GM10266 (cell line): ENCODE measurements at regions not wholly inside any gene's neighbourhood (a gene's known extent, or its start where the extent isn't known, plus 50 kb on each side); places are given as distances from the start of the nearest gene placed in this dataset.

Experiments used
- DNase-seq: peaks from one replicate; pipeline ENCODE4 v3.0.0; 2012; ENCODE audit errors: extremely low spot score
- TF ChIP-seq, protein P1 (sequence below): IDR thresholded peaks from 2 replicates; pipeline ENCODE4 v1.5.1; 2012; ENCODE audit warnings: mild to moderate bottlenecking, low read depth; ENCODE audit not compliant: control insufficient read depth, insufficient read depth; ENCODE audit errors: missing control alignments

- DNase-seq, result no peak
- TF ChIP-seq, protein P1, sequence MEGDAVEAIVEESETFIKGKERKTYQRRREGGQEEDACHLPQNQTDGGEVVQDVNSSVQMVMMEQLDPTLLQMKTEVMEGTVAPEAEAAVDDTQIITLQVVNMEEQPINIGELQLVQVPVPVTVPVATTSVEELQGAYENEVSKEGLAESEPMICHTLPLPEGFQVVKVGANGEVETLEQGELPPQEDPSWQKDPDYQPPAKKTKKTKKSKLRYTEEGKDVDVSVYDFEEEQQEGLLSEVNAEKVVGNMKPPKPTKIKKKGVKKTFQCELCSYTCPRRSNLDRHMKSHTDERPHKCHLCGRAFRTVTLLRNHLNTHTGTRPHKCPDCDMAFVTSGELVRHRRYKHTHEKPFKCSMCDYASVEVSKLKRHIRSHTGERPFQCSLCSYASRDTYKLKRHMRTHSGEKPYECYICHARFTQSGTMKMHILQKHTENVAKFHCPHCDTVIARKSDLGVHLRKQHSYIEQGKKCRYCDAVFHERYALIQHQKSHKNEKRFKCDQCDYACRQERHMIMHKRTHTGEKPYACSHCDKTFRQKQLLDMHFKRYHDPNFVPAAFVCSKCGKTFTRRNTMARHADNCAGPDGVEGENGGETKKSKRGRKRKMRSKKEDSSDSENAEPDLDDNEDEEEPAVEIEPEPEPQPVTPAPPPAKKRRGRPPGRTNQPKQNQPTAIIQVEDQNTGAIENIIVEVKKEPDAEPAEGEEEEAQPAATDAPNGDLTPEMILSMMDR, result no peak
Measured at GRCh38 chr16:7057458-7057857, 275.2 kb upstream of the RBFOX1 start.

GRCh38 chr16:7055443-7055842 lies 277.2 kb upstream of the RBFOX1 start:
- DNase-seq, result no peak
- TF ChIP-seq, protein P1, result no peak

GRCh38 chr16:7051591-7052349 lies 280.9 kb upstream of the RBFOX1 start:
- no peak for DNase-seq
- TF ChIP-seq, protein P1, result no peak

DNA sequence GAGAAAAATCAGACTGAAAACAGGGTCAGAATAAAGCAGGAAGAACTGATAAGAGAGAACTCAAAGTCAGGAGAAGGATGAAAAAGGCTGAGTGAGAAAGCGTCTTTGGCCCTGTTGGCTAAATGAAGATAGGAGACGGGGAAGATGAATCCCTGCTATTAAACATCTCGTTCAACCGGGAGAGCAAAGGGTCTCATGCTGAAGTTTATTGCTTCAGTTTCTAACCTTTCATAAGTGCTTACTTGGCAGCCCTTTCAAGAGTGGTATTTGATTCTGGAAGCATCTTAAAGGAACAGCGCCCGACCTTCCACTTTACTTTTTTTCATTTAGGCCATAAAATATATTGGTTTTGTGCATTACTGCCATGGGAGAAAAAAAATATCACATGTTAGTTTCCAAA lies 288.3 kb upstream of the RBFOX1 start:
- no peak for DNase-seq
- TF ChIP-seq, protein P1, result no peak

DNA sequence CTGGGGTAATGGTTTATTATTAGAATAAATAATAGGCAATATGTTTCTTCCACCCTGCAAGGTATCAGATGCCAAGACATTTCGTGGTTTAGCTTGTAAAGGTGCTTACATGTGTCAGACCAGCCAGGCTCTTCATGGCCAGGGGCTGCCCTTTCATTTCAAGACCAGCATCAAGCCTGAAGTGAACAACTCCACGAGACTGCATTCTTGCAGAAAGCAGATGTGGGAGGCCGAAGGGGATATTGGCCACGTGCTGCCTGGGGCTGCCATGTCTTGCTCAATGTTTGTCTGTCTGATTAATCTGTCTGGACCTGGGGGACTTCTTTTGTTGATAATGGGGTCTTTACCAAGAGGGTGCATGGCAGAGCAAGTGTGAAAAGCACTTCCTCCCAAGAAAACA lies 294.2 kb upstream of the RBFOX1 start:
- DNase-seq, result no peak
- TF ChIP-seq, protein P1, result no peak

GRCh38 chr16:7037495-7037894 lies 295.1 kb upstream of the RBFOX1 start:
- TF ChIP-seq, protein P1, result no peak
- no peak for DNase-seq

- TF ChIP-seq, protein P1, result no peak
- DNase-seq, result no peak
Measured at GRCh38 chr16:7031031-7031430, 301.6 kb upstream of the RBFOX1 start.
